DND-41 (cell line): ENCODE measurements at regions not wholly inside any gene's neighbourhood (a gene's known extent, or its start where the extent isn't known, plus 50 kb on each side); places are given as distances from the start of the nearest gene placed in this dataset.

Experiments
- ATAC-seq: fragments of 200-7000 bp; cut with Tn5 transposase; 3 replicates; pipeline ENCODE4 v1.9.1; 2021; ENCODE audit warnings: low read depth; ENCODE audit not compliant: insufficient read depth
- DNase-seq: peaks from one replicate; pipeline ENCODE4 v3.0.0-alpha.2; 2020
- H2AFZ ChIP-seq: 2 replicates; pipeline ENCODE4 v1.6.0; 2012; ENCODE audit warnings: low read depth, low read length
- H3K27ac ChIP-seq: 2 replicates; pipeline ENCODE4 v1.5.1; 2012; ENCODE audit warnings: low read length, inconsistent platforms
- H3K27me3 ChIP-seq: fragments of 200-600 bp; sonication (generic); 2 replicates; pipeline ENCODE4 v1.6.0; 2012; ENCODE audit warnings: low read length, mild to moderate bottlenecking, inconsistent platforms; ENCODE audit not compliant: insufficient read depth, poor library complexity
- H3K36me3 ChIP-seq: 2 replicates; pipeline ENCODE4 v1.5.1; 2012; ENCODE audit warnings: low read length, inconsistent platforms; ENCODE audit not compliant: insufficient read depth
- H3K4me1 ChIP-seq: 2 replicates; pipeline ENCODE4 v1.5.1; 2012; ENCODE audit warnings: mild to moderate bottlenecking, low read length; ENCODE audit not compliant: insufficient read depth
- H3K4me2 ChIP-seq: 2 replicates; pipeline ENCODE4 v1.6.0; 2012; ENCODE audit warnings: mild to moderate bottlenecking, moderate library complexity, low read length, inconsistent platforms; ENCODE audit not compliant: insufficient read depth
- H3K4me3 ChIP-seq, 2 experiments: fragments of 200-600 bp in 1 of 2; shearing (Covaris generic) in 1 of 2; 2 replicates each; pipeline ENCODE4 v1.5.1; 2012 to 2016; ENCODE audit warnings: inconsistent platforms in 2 of 2, low read length in 2 of 2, mild to moderate bottlenecking in 2 of 2, low read depth in 1 of 2, moderate library complexity in 1 of 2
- H3K79me2 ChIP-seq: 2 replicates; pipeline ENCODE4 v1.6.0; 2012; ENCODE audit warnings: low read length, inconsistent platforms; ENCODE audit not compliant: insufficient read depth
- H3K9ac ChIP-seq: 2 replicates; pipeline ENCODE4 v1.6.0; 2012; ENCODE audit warnings: low read depth, mild to moderate bottlenecking, inconsistent platforms, low read length, moderate library complexity
- H3K9me3 ChIP-seq: 2 replicates; pipeline ENCODE4 v1.5.1; 2012; ENCODE audit warnings: low read length, moderate library complexity, mild to moderate bottlenecking, inconsistent platforms; ENCODE audit not compliant: insufficient read depth, severe bottlenecking
- H4K20me1 ChIP-seq: 2 replicates; pipeline ENCODE4 v1.6.0; 2012; ENCODE audit warnings: low read length; ENCODE audit not compliant: insufficient read depth
- EZH2 ChIP-seq: IDR thresholded peaks from 3 replicates; pipeline ENCODE4 v1.6.1; 2012; ENCODE audit warnings: borderline replicate concordance, low read depth, mild to moderate bottlenecking, moderate library complexity, low read length, inconsistent platforms; ENCODE audit not compliant: severe bottlenecking
- TF ChIP-seq, protein P1 (sequence below): IDR thresholded peaks from 2 replicates; pipeline ENCODE4 v1.5.1; 2012; ENCODE audit warnings: borderline replicate concordance, low read length, moderate library complexity, mild to moderate bottlenecking; ENCODE audit not compliant: poor library complexity, severe bottlenecking; ENCODE audit errors: extremely low read depth

DNA sequence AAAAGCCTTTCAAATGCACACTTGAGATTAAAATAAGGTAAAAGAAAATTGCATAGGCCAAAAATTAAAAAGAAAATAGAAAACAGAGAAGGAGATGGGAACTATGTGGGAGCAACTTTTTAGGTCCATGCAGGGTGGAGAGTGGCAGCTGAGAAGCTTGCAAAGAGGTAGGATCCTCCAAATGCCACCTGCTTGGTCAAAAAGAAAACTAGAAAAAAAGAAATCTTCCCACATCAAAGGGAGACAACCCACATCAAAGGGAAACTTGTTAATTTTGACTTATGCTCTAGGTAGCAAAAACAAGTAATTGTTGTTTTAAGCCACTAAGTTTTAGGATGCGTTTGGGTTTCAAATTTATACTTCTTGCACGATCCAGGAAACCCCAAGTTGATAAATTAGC, 342.9 kb downstream of the IL20RB start:
- no peak overlapping the region for H2AFZ ChIP-seq
- peak; percentile 10 for DNase-seq
- H3K79me2 ChIP-seq = no peaks in the 10 kb centered on the region
- no peaks in the 10 kb centered on the region for H3K4me1 ChIP-seq
- no peak overlapping the region for H3K4me2 ChIP-seq
- H3K27ac ChIP-seq = no peak overlapping the region
- no peak overlapping the region for H3K4me3 ChIP-seq
- no peaks in the 10 kb centered on the region for H3K9me3 ChIP-seq
- no peaks in the 10 kb centered on the region for H3K36me3 ChIP-seq
- ATAC-seq = peak; percentile 73
- no peak overlapping the region for H3K9ac ChIP-seq
- peaks cover 7% of the 10 kb centered on the region for H3K27me3 ChIP-seq
- H4K20me1 ChIP-seq = no peaks in the 10 kb centered on the region
- TF ChIP-seq, protein P1, sequence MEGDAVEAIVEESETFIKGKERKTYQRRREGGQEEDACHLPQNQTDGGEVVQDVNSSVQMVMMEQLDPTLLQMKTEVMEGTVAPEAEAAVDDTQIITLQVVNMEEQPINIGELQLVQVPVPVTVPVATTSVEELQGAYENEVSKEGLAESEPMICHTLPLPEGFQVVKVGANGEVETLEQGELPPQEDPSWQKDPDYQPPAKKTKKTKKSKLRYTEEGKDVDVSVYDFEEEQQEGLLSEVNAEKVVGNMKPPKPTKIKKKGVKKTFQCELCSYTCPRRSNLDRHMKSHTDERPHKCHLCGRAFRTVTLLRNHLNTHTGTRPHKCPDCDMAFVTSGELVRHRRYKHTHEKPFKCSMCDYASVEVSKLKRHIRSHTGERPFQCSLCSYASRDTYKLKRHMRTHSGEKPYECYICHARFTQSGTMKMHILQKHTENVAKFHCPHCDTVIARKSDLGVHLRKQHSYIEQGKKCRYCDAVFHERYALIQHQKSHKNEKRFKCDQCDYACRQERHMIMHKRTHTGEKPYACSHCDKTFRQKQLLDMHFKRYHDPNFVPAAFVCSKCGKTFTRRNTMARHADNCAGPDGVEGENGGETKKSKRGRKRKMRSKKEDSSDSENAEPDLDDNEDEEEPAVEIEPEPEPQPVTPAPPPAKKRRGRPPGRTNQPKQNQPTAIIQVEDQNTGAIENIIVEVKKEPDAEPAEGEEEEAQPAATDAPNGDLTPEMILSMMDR = no peak
- TF ChIP-seq EZH2 = no peak

DNA sequence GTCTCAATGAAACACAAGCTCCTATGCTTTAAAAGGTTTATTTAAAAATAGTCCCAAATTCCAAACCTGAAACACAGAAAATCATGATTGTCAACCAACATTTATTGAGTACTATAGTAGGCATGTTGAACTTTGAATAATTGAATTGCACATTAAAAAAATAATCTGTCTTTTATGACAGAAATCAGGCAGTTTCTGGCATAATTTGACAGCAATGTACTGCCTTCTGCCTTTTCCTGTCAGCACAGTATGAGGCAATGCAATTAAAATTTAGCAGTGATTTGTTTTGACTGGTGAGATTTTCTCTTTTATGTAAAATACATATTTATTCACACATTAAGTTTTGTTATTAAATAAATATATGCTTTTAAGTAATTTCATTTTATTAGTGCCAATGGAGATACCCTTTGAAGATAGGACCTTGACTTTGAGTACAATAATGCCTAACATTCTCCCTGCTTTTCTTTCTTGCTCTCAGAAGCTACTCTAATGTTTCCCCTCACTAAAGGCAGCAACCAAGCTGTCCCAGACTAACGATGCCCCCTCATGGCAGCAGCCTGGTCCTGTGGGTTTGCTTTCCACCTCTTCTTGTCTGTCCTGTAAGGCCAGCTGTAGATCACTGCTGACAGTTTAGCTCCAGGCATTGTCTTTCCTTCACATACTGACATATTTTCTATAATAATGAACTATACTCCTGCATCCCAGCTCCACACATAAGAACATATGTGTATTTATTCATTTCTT, 346.7 kb downstream of the IL20RB start:
- Histone ChIP-seq H3K4me1 (no peaks in the 10 kb centered on the region), H3K9me3 (no peaks in the 10 kb centered on the region), H2AFZ (no peak overlapping the region), H3K4me3 (no peak overlapping the region), H3K4me2 (no peak overlapping the region), H3K27ac (no peak overlapping the region), H3K79me2 (no peaks in the 10 kb centered on the region), H3K9ac (no peak overlapping the region), H4K20me1 (no peaks in the 10 kb centered on the region), H3K27me3 (peaks cover 3% of the 10 kb centered on the region), H3K36me3 (no peaks in the 10 kb centered on the region)
- TF ChIP-seq EZH2 = no peak
- TF ChIP-seq, protein P1 = peak; percentile 18
- no peak for DNase-seq
- no peak for ATAC-seq

DNA sequence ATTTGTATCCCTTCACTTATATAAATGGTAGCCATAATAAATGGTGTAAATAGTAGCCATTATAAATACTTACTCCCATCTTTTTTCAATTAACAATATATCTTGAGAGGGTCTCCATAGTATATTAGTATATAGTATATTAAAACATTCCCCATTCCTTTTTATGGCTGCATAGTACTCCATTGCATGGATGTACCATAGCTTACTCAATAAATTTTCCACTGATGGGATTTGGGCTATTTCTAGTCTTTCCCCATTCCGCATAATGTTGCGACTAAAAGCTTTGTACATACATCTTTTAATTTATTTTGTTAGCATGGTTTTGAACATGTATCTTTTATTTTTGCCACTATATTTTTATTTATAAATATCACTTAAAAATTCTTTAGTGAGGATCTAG, 366.3 kb downstream of the IL20RB start:
- no peaks in the 10 kb centered on the region for H3K36me3 ChIP-seq
- no peaks in the 10 kb centered on the region for H3K79me2 ChIP-seq
- no peak overlapping the region for H3K27ac ChIP-seq
- no peak for TF ChIP-seq EZH2
- TF ChIP-seq, protein P1 = no peak
- DNase-seq = no peak
- no peak overlapping the region for H3K4me3 ChIP-seq
- no peak for ATAC-seq
- no peak overlapping the region for H3K9ac ChIP-seq
- no peaks in the 10 kb centered on the region for H3K4me1 ChIP-seq
- peaks cover 10% of the 10 kb centered on the region for H3K27me3 ChIP-seq
- H4K20me1 ChIP-seq = no peaks in the 10 kb centered on the region
- no peaks in the 10 kb centered on the region for H3K9me3 ChIP-seq
- no peak overlapping the region for H2AFZ ChIP-seq
- no peak overlapping the region for H3K4me2 ChIP-seq
